Muscle of back (tissue), 3 donors: ENCODE measurements at regions not wholly inside any gene's neighbourhood (a gene's known extent, or its start where the extent isn't known, plus 50 kb on each side); places are given as distances from the start of the nearest gene placed in this dataset.
"Not testable (repeated sequence)": the region's sequence is repeated elsewhere in the genome, so short reads cannot be mapped to it uniquely, and the experiment has no call there.

Source experiments
- DNase-seq, 3 donors: peaks; one replicate each; pipeline versions ENCODE4 v3.0.0 to v3.0.0-alpha.2; 2013

- DNase-seq: no peak
Measured at GRCh38 chrX:82528525-82528924, 979.6 kb upstream of the POU3F4 start.

- no peak for DNase-seq
Measured at GRCh38 chrX:82534086-82534597, 973.9 kb upstream of the POU3F4 start.

- DNase-seq: not testable (repeated sequence)
Measured at GRCh38 chrX:82537205-82537604, 970.9 kb upstream of the POU3F4 start.

- no peak for DNase-seq
Measured at GRCh38 chrX:82541822-82542221, 966.3 kb upstream of the POU3F4 start.

DNA sequence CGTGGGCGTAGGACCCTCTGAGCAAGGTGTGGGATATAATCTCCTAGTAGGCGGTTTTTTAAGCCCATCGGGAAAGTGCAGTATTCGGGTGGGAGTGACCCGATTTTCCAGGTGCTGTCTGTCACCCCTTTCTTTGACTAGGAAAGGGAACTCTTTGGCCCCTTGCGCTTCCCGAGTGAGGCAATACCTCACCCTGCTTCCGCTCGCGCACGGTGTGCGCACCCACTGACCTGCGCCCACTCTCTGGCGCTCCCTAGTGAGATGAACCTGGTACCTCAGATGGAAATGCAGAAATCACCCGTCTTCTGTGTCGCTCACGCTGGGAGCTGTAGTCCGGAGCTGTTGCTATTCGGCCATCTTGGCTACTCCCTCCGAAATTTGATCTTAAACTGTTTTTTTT, 955.9 kb upstream of the POU3F4 start:
- DNase-seq: not testable (repeated sequence)

DNA sequence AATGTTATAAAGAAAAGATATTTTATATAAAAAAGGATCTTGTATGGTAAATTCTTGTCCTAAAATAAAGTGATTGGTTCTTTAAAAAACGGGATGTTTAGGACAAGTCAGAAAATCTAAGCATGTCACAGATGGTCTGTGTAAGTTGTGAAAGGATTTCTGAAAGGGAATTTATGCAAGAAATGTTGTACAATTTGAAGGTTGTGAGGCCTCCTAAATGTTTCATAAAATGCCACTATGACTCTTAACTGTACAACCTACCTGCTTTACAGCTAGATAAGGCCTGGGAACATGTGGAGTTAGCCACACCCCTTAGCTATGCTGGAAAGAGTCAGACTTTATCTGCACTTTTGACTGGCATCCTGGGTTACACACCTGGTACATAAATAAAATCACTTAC, 951.5 kb upstream of the POU3F4 start:
- no peak for DNase-seq

- no peak for DNase-seq
Measured at GRCh38 chrX:82585868-82586267, 922.2 kb upstream of the POU3F4 start.

- DNase-seq: peak in 2 of 3 donors; percentile 14 to 32
Measured at GRCh38 chrX:82589410-82589809, 918.7 kb upstream of the POU3F4 start.

- DNase-seq: no peak
Measured at GRCh38 chrX:82591421-82591820, 916.7 kb upstream of the POU3F4 start.

- DNase-seq: no peak
Measured at GRCh38 chrX:82626978-82627377, 881.1 kb upstream of the POU3F4 start.

GRCh38 chrX:82627568-82627967, 880.5 kb upstream of the POU3F4 start:
- DNase-seq: no peak

DNA sequence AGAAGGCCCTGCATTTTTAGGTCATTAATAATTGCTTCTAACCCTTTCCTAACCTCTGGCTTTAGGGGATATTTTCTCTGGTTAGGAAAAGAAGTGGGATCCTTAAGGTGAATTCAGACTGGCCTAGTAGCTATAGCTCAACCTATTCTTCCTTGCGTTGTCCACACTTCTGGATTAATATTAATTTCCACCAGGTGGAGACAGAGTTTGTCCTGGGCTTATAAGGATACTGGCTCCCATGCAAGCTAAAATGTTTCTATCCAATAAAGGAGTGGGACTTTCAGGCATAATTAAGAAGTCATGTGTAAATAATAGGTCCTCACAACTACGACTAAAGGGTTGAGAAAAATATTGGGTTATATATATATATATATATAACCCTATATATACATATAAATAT, 860.0 kb upstream of the POU3F4 start:
- peak in 2 of 3 donors; percentile 0 to 1 for DNase-seq

- DNase-seq: no peak
Measured at GRCh38 chrX:82649645-82650044, 858.4 kb upstream of the POU3F4 start.

GRCh38 chrX:82658492-82658891, 849.6 kb upstream of the POU3F4 start:
- DNase-seq: no peak

DNA sequence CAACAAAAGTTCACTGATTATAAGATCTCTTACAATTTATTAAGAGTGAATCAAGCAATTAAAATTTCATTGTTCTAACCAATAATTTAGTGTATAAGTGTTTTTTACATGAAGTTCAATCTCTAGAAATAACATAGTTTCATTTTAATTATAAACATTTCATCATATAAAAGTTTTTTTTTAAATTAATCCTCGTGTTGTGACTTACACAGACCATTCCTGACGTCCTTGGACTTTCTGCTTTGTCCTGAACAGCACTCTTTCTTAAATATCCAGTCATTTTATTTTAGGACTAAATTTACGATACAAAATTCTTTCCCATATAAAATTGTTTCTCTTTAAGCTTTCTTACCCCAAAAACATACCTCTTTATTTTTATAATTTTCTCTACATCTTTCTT, 841.7 kb upstream of the POU3F4 start:
- DNase-seq: no peak

DNA sequence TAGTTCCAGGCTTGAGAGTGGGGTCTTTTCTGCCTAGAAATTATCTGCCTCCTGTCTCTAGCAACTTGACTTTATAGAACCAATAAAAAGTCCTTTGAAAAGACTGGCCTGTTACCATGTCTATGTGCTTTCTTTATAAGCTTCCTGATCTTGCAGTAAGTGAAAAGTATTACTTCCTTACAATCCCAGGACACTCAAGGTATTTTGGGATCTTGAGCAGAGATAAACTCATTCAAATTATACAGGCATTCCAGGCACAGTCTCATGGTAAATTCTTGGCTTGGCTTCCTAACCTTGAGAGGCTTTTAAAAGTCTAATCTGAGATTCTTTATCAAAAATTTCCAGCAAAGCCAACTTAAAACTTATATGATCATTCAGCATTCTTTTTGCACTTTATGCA, 833.0 kb upstream of the POU3F4 start:
- no peak for DNase-seq

- DNase-seq: no peak
Measured at GRCh38 chrX:82676386-82676785, 831.7 kb upstream of the POU3F4 start.

GRCh38 chrX:82677286-82677685, 830.8 kb upstream of the POU3F4 start:
- DNase-seq: no peak

DNA sequence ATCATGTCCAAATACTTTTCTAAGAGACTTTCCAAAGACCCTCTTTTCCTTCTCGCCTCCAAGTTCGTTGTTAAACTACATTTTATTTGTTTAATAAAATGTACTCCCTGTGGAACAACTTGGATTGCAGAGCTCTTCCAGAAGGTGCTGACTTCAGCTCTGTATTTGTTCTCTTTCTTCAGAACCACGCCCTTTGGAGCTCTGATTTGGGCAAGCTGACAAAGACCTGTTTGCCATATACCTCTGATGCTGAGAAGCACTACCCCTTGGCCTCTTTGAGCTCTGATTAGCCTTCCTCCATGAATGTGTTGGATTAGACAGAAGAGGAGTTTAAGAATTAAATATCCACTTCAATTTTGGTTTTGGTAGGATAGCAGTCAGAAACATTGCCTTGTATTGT, 815.1 kb upstream of the POU3F4 start:
- peak in 2 of 3 donors; percentile 2 to 15 for DNase-seq

- DNase-seq: no peak
Measured at GRCh38 chrX:82695066-82695465, 813.0 kb upstream of the POU3F4 start.

- DNase-seq: no peak
Measured at GRCh38 chrX:82703551-82703950, 804.5 kb upstream of the POU3F4 start.

DNA sequence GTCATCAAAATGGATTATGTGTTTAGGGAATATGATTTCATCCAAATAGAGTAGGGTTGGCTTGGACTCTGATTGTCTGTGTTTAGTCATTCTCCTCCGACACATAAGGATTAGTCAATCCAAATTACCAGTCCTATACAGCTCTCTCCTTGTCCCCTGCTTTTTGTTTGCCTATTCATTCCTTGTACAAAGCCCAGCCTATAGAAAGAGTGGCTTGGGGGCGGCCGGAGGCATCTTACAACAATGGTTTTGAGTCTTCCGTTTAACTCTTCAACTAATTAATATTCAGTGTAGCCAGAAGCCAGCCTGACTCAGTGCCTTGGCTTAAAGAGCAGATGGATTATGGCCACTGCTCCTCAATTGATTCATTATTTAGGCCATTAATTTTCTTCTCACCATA, 796.6 kb upstream of the POU3F4 start:
- DNase-seq: no peak

GRCh38 chrX:82721891-82722290, 786.2 kb upstream of the POU3F4 start:
- DNase-seq: no peak

- no peak for DNase-seq
Measured at GRCh38 chrX:82723806-82724205, 784.3 kb upstream of the POU3F4 start.

GRCh38 chrX:82727436-82727835, 780.7 kb upstream of the POU3F4 start:
- not testable (repeated sequence) for DNase-seq
